ENCODE measurements at regions not wholly inside any gene's neighbourhood (a gene's known extent, or its start where the extent isn't known, plus 50 kb on each side); places are given as distances from the start of the nearest gene placed in this dataset.

GRCh38 chr5:82792096-82792495, 285.1 kb downstream of the TMEM167A start:
- H3K4me3 ChIP-seq, result no peak overlapping the region
- H3K36me3 ChIP-seq, result no peaks in the 10 kb centered on the region
- H3K4me1 ChIP-seq, result no peaks in the 10 kb centered on the region
- no peaks in the 10 kb centered on the region for H3K9me3 ChIP-seq
- TF ChIP-seq CTCF (IDR thresholded peaks at IDR 0.05), result no peak
- no peak for DNase-seq
- H3K27me3 ChIP-seq, result no peaks in the 10 kb centered on the region
- no peak overlapping the region for H3K27ac ChIP-seq
- intact Hi-C loops (cut with DNase I; ENCODE audit: low total_unique reads), result no loop called here

- no peak overlapping the region for H3K27ac ChIP-seq
- no peak overlapping the region for H3K4me3 ChIP-seq
- H3K36me3 ChIP-seq, result no peaks in the 10 kb centered on the region
- no peak for DNase-seq
- no peak for TF ChIP-seq CTCF (IDR thresholded peaks at IDR 0.05)
- H3K4me1 ChIP-seq, result no peaks in the 10 kb centered on the region
- H3K9me3 ChIP-seq, result no peaks in the 10 kb centered on the region
- intact Hi-C loops (cut with DNase I; ENCODE audit: low total_unique reads), result no loop called here
- no peaks in the 10 kb centered on the region for H3K27me3 ChIP-seq
These were observed 288.1 kb downstream of the TMEM167A start for GRCh38 chr5:82789095-82789494.

GRCh38 chr5:82786748-82787147, 290.4 kb downstream of the TMEM167A start:
- no peaks in the 10 kb centered on the region for H3K27me3 ChIP-seq
- H3K36me3 ChIP-seq, result no peaks in the 10 kb centered on the region
- H3K4me1 ChIP-seq, result no peaks in the 10 kb centered on the region
- no peaks in the 10 kb centered on the region for H3K9me3 ChIP-seq
- no peak for TF ChIP-seq CTCF (IDR thresholded peaks at IDR 0.05)
- no peak overlapping the region for H3K27ac ChIP-seq
- intact Hi-C loops (cut with DNase I; ENCODE audit: low total_unique reads), result no loop called here
- no peak for DNase-seq
- no peak overlapping the region for H3K4me3 ChIP-seq

- intact Hi-C loops (cut with DNase I; ENCODE audit: low total_unique reads), result no loop called here
- Histone ChIP-seq H3K27ac (no peak overlapping the region), H3K27me3 (no peaks in the 10 kb centered on the region), H3K4me1 (no peaks in the 10 kb centered on the region), H3K4me3 (no peak overlapping the region), H3K9me3 (no peaks in the 10 kb centered on the region), H3K36me3 (no peaks in the 10 kb centered on the region)
- TF ChIP-seq CTCF (IDR thresholded peaks at IDR 0.05), result no peak
- DNase-seq, result no peak
These were observed 291.2 kb downstream of the TMEM167A start for GRCh38 chr5:82785882-82786509.

- H3K36me3 ChIP-seq, result no peaks in the 10 kb centered on the region
- H3K27me3 ChIP-seq, result no peaks in the 10 kb centered on the region
- no peaks in the 10 kb centered on the region for H3K9me3 ChIP-seq
- no peak overlapping the region for H3K4me3 ChIP-seq
- no peak for TF ChIP-seq CTCF (IDR thresholded peaks at IDR 0.05)
- H3K4me1 ChIP-seq, result no peaks in the 10 kb centered on the region
- intact Hi-C loops (cut with DNase I; ENCODE audit: low total_unique reads), result no loop called here
- DNase-seq, result no peak
- no peak overlapping the region for H3K27ac ChIP-seq
These were observed 291.7 kb downstream of the TMEM167A start for GRCh38 chr5:82785456-82785855.

GRCh38 chr5:82784521-82784920, 292.7 kb downstream of the TMEM167A start:
- intact Hi-C loops (cut with DNase I; ENCODE audit: low total_unique reads), result no loop called here
- no peak for DNase-seq

More at GRCh38 chr5:82784521-82784920, 292.7 kb downstream of the TMEM167A start:
- no peaks in the 10 kb centered on the region for H3K9me3 ChIP-seq
- H3K27me3 ChIP-seq, result no peaks in the 10 kb centered on the region
- H3K4me1 ChIP-seq, result no peaks in the 10 kb centered on the region
- no peak overlapping the region for H3K27ac ChIP-seq
- no peak overlapping the region for H3K4me3 ChIP-seq
- no peaks in the 10 kb centered on the region for H3K36me3 ChIP-seq
- TF ChIP-seq CTCF (IDR thresholded peaks at IDR 0.05), result no peak

All from tibial artery (tissue), 4 donors.